Nucleus accumbens (tissue), 56 donors: ENCODE measurements at regions not wholly inside any gene's neighbourhood (a gene's known extent, or its start where the extent isn't known, plus 50 kb on each side); places are given as distances from the start of the nearest gene placed in this dataset.

Experiments used
- DNase-seq, 56 donors: peaks; one replicate each; lab custom pipeline; 2025; lab: John Stamatoyannopoulos, UW

GRCh38 chr16:49048557-49048956, 233.1 kb downstream of the CBLN1 start:
- DNase-seq: peak in 43 of 56 donors; percentile 2 to 70 (median 30)

- no peak for DNase-seq
Measured at GRCh38 chr16:49036126-49036525, 245.5 kb downstream of the CBLN1 start.

GRCh38 chr16:49027420-49027819, 254.2 kb downstream of the CBLN1 start:
- DNase-seq: no peak

- no peak for DNase-seq
Measured at GRCh38 chr16:49026566-49027181, 255.0 kb downstream of the CBLN1 start.

- no peak for DNase-seq
Measured at GRCh38 chr16:49024896-49025295, 256.7 kb downstream of the CBLN1 start.

GRCh38 chr16:49024016-49024415, 257.6 kb downstream of the CBLN1 start:
- no peak for DNase-seq

GRCh38 chr16:49023050-49023449, 258.6 kb downstream of the CBLN1 start:
- DNase-seq: peak in 8 of 56 donors; percentile 7 to 46 (median 24)

GRCh38 chr16:49022351-49022963, 259.2 kb downstream of the CBLN1 start:
- DNase-seq: peak in 5 of 56 donors; percentile 20 to 29 (median 24)

- peak in 3 of 56 donors; percentile 4 to 23 (median 7) for DNase-seq
Measured at GRCh38 chr16:49021136-49021535, 260.5 kb downstream of the CBLN1 start.

- no peak for DNase-seq
Measured at GRCh38 chr16:49020436-49020835, 261.2 kb downstream of the CBLN1 start.

- peak in 2 of 56 donors; percentile 4 to 28 for DNase-seq
Measured at GRCh38 chr16:49019831-49020230, 261.8 kb downstream of the CBLN1 start.

GRCh38 chr16:49019081-49019633, 262.5 kb downstream of the CBLN1 start:
- DNase-seq: no peak

GRCh38 chr16:49018259-49018931, 263.2 kb downstream of the CBLN1 start:
- DNase-seq: no peak

- no peak for DNase-seq
Measured at GRCh38 chr16:49017501-49017900, 264.1 kb downstream of the CBLN1 start.

GRCh38 chr16:49016461-49016860, 265.2 kb downstream of the CBLN1 start:
- DNase-seq: no peak

GRCh38 chr16:49015225-49015592, 266.4 kb downstream of the CBLN1 start:
- no peak for DNase-seq

GRCh38 chr16:49014277-49015224, 267.1 kb downstream of the CBLN1 start:
- DNase-seq: no peak

- DNase-seq: no peak
Measured at GRCh38 chr16:49013727-49014080, 267.9 kb downstream of the CBLN1 start.

- peak in 16 of 56 donors; percentile 11 to 65 (median 18) for DNase-seq
Measured at GRCh38 chr16:49012961-49013726, 268.5 kb downstream of the CBLN1 start.

- DNase-seq: no peak
Measured at GRCh38 chr16:49011901-49012300, 269.7 kb downstream of the CBLN1 start.
